UCSD-AML1 (cell line): ENCODE measurements at regions not wholly inside any gene's neighbourhood (a gene's known extent, or its start where the extent isn't known, plus 50 kb on each side); places are given as distances from the start of the nearest gene placed in this dataset.
"Not testable (repeated sequence)": the region's sequence is repeated elsewhere in the genome, so short reads cannot be mapped to it uniquely, and the experiment has no call there.

Source experiments
- DNase-seq: peaks from one replicate; lab custom pipeline; 2025; ENCODE audit not compliant: unreplicated experiment; lab: John Stamatoyannopoulos, UW

- DNase-seq = no peak
These were observed 283.2 kb upstream of the MGAT5 start for GRCh38 chr2:133970641-133971040.

DNA sequence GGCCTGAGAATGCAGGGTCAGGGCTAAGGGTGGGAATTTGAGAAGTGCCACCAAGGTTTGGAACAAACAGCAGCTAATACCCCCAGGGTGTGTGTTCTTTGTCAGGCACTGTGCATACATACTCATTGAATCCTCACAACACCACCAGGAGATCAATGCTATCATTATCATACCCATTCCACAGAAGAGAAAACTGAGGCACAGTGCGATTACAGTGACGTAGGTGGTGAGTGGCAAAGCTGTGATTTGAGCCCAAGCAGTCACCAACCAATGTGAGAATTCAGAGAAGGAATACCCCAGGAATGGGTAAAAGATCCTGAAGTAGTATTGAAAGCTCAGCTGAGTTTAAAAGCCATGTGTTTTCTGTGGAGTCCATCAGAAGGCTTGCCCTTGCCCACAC, 281.6 kb upstream of the MGAT5 start:
- no peak for DNase-seq

- DNase-seq = no peak
These were observed 281.1 kb upstream of the MGAT5 start for GRCh38 chr2:133972786-133973185.

DNA sequence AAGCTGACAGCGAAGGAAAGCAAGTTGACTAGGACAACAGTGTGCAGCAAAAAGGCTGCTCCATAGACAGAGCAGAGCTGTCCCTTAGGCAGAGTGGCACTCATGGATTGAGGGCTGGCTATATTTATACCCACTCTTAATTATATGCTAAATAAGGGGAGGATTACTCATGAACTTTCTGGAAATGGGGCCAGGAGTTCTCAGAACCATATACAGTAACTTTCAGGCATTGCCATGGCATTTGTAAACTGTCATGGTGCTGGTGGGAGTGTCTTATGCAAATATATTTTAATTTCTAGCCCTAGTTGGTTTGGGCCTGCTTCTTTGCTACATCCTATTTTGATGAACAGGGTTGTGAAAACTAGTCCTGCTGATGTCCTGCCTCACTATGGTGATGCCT, 279.5 kb upstream of the MGAT5 start:
- no peak for DNase-seq

GRCh38 chr2:133975135-133975534, 278.7 kb upstream of the MGAT5 start:
- no peak for DNase-seq

DNA sequence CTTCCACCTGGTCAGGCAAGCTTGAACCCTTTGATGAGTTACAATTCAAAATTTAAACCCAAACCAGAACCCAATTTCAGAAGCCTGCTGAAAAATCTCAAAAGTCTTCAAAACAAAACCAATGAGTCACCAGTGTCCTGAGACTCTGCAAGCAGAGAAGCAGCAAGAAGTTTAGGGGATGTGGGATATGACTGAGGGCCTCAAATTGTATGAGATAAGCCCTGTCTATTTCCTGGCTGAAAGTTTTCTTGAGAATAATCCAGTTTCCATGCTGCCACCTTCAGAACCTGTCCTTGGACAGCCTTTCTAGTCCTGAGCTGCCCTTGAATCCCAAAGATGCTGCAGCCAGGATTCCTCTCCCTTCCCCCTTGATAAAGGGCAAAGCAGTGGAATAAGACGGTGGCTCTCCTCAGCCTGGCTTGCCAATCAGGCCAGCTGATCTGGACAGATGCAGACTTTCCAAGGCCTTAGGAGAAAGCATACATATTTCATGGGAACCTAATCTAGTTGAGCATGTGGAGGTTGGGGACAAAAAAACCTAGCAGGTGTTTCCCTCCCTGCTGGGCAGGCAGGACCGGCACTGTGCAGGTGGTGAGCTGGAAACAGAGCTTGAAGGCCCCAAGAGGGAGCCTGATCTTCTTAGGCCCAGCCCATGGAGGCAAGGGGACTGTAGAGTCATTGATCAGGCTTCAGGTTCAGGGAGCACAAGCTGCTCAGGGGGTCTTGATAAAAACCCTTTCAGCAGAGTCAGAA, 278.0 kb upstream of the MGAT5 start:
- no peak for DNase-seq

- no peak for DNase-seq
These were observed 277.2 kb upstream of the MGAT5 start for GRCh38 chr2:133976659-133977058.

- DNase-seq = no peak
These were observed 276.5 kb upstream of the MGAT5 start for GRCh38 chr2:133977405-133977804.

- DNase-seq = no peak
These were observed 271.6 kb upstream of the MGAT5 start for GRCh38 chr2:133982256-133982655.

GRCh38 chr2:133985563-133985962, 268.3 kb upstream of the MGAT5 start:
- no peak for DNase-seq

- no peak for DNase-seq
These were observed 267.6 kb upstream of the MGAT5 start for GRCh38 chr2:133986081-133986837.

- DNase-seq = no peak
These were observed 266.7 kb upstream of the MGAT5 start for GRCh38 chr2:133986881-133987795.

DNA sequence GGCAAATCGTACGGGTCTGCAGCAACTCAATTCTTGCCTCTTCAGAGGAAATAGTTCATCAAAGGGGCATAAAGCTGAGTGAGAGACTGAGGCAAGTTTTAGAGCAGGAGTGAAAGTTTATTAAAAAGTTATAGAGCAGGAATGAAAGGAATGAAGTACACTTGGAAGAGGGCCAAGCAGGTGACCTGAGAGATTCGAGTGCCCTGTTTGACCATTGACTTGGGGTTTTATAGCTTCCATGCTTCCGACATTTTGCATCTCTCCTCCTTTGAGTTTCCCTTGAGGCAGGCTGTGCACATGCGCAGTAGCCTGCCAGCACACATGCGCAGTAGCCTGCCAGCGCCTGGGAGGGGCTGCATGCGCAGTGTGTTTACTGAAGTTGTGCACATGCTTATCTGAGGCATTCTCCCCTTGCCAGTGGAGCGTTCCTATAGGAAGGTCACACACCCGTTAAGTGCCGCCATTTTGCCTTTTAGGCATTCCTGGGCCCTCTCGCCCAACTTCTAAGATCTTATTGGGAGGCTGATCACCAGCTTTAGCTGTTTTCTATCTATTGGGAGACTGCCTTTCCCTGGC, 265.5 kb upstream of the MGAT5 start:
- DNase-seq = no peak

DNA sequence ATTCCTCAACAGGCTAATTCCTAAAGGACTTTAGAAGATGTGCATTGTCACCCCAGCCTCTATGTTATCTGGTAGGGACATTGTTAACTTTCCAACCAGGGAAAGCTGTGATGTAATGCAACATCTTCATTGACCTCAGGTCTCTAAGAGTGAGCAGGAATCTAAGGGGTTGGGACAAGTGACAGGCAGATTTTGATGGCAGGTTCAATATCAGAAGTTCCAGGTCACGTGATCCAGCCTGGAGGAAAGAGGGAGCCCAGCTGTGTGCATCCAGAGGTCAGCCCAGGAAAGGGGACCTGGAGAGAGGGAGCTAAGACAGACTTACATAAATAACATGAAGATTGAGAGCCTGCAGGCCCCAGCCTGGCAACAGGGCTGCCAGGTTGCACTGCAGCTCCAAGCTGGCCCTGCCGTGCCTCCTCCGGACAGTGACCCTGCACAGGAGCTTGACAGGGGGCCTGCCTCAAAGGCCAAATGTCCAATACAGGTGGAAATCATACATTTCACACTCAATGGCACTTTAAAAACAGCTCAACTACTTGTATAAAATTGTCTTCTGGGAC, 262.2 kb upstream of the MGAT5 start:
- DNase-seq = no peak

DNA sequence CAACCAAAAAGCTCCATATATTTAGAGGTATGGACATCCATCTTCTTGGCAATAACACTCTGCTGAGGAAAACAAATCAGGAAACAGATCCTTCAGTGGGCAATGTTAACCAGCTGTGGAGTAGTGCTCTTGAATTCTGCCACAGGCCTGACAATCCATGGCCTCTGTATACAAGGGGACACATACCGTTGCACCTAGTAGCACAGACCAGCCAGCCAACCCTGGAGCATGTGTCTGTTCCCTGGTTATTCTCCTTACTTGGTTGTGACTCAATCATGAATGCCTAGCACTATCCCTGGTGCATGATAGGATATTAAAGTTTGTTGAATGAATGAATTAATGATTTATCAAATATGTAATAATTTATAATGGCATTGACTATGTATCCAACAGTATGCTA, 261.4 kb upstream of the MGAT5 start:
- no peak for DNase-seq

DNA sequence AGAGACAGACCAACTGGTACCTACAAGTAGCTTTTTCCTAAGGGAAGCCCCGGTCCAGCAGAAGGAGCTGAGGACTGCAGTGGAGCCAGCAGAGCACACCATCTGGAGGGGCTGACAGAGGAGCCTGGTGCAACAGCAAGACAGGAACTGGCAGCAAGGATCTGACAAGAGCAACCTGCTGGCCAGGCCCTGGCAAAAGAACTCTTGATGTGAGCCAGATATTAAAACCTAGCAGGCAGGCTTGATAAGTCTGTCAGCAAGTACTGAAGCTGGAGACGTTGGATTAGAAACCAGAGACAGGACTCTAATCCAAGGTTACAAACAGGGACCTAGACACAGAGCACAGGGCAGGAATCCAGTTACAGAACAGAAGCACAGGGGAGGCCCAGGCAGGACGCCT, 260.7 kb upstream of the MGAT5 start:
- no peak for DNase-seq

- not testable (repeated sequence) for DNase-seq
These were observed 255.1 kb upstream of the MGAT5 start for GRCh38 chr2:133998726-133999125.

- DNase-seq = no peak
These were observed 251.5 kb upstream of the MGAT5 start for GRCh38 chr2:134002391-134002790.

- DNase-seq = no peak
These were observed 251.0 kb upstream of the MGAT5 start for GRCh38 chr2:134002921-134003320.

GRCh38 chr2:134004467-134004866, 249.4 kb upstream of the MGAT5 start:
- no peak for DNase-seq

DNA sequence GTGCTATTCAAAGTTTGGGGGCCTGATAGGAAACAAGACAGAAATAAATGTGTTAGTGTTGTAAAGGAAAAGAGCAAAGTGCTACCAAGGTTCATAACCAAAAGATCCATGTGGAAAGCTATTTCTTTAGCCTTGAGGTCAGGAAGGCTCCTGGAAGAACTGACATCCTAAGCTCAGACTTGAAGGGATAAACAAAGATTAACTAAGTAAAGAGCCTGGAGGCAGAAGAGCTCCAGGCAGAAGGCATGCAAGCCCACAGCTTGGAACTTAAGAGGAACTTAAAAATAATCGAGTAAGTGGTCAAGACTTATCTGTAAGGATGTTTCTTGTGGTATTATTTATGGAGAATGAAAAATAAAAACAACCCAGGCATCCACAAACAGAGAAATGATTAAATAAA, 245.0 kb upstream of the MGAT5 start:
- no peak for DNase-seq
